ENCODE measurements at regions not wholly inside any gene's neighbourhood (a gene's known extent, or its start where the extent isn't known, plus 50 kb on each side); places are given as distances from the start of the nearest gene placed in this dataset.
A peak's percentile ranks its signal among the peaks of the same experiment; 100 is the strongest.

- peak; percentile 26; the same call in 1 of the 2 replicates for TF ChIP-seq GLIS2 (tag by site-specific recombination; IDR thresholded peaks at IDR 0.05)
- TF ChIP-seq ZNF223 (tag by site-specific recombination; IDR thresholded peaks at IDR 0.05) = no peak
- TF ChIP-seq GLIS1 (tag by site-specific recombination; IDR thresholded peaks at IDR 0.05) = peak; percentile 74
- no peak for TF ChIP-seq ZNF202 (tag by site-specific recombination; IDR thresholded peaks at IDR 0.05; ENCODE audit: borderline replicate concordance)
- no peak for TF ChIP-seq ZNF26 (tag by site-specific recombination; IDR thresholded peaks at IDR 0.05)
- no peak for TF ChIP-seq ZNF335 (tag by site-specific recombination; conservative IDR thresholded peaks at IDR 0.05)
- no peak for TF ChIP-seq ZNF654 (tag by site-specific recombination; IDR thresholded peaks at IDR 0.05; ENCODE audit: low read depth)
- POLR2A ChIA-PET = no interaction called here
- Histone ChIP-seq H3K4me3 (ENCODE audit: low read depth, low read length) (no peak overlapping the region), H3K36me3 (ENCODE audit: control insufficient read depth in 2 of 2, insufficient read depth in 1 of 2, low read length in 2 of 2) (no peaks in the 10 kb centered on the region), H3K9me3 (ENCODE audit: control insufficient read depth, insufficient read depth, low read depth, low read length) (no peaks in the 10 kb centered on the region), H3K4me1 (ENCODE audit: control insufficient read depth, insufficient read depth, low read length) (no peaks in the 10 kb centered on the region), H3K27ac (ENCODE audit: extremely low read depth, low read depth, low read length) (no peak overlapping the region)
- CTCF ChIA-PET = interaction anchor here (0.6 to 1.4 kb wide), 2 partner anchors 13 to 26 kb away, joined by 3 read pairs; no protein-coding TSS in a partner anchor
Measured at GRCh38 chr10:11397077-11397965, 214.1 kb downstream of the USP6NL start.

GRCh38 chr10:11396311-11396955, 215.0 kb downstream of the USP6NL start:
- no peaks in the 10 kb centered on the region for H3K4me1 ChIP-seq (ENCODE audit: control insufficient read depth, insufficient read depth, low read length)
- no peaks in the 10 kb centered on the region for H3K36me3 ChIP-seq (ENCODE audit: control insufficient read depth in 2 of 2, insufficient read depth in 1 of 2, low read length in 2 of 2)
- no peaks in the 10 kb centered on the region for H3K9me3 ChIP-seq (ENCODE audit: control insufficient read depth, insufficient read depth, low read depth, low read length)
- ChIA-PET POLR2A (no interaction called here), CTCF (interaction anchor here (0.6 to 0.8 kb wide), 2 partner anchors 14 to 21 kb away, joined by 3 read pairs; no protein-coding TSS in a partner anchor)
- TF ChIP-seq ZNF561 (tag by site-specific recombination; IDR thresholded peaks at IDR 0.05; ENCODE audit: borderline replicate concordance) (no peak), ZIC2 (tag by site-specific recombination; IDR thresholded peaks at IDR 0.05) (no peak)
- H3K4me3 ChIP-seq (ENCODE audit: low read depth, low read length) = no peak overlapping the region
- H3K27ac ChIP-seq (ENCODE audit: extremely low read depth, low read depth, low read length) = no peak overlapping the region

GRCh38 chr10:11395581-11396310, 215.7 kb downstream of the USP6NL start:
- Histone ChIP-seq H3K27ac (ENCODE audit: extremely low read depth, low read depth, low read length) (no peak overlapping the region), H3K9me3 (ENCODE audit: control insufficient read depth, insufficient read depth, low read depth, low read length) (no peaks in the 10 kb centered on the region), H3K4me3 (ENCODE audit: low read depth, low read length) (no peak overlapping the region), H3K36me3 (ENCODE audit: control insufficient read depth in 2 of 2, insufficient read depth in 1 of 2, low read length in 2 of 2) (no peaks in the 10 kb centered on the region), H3K4me1 (ENCODE audit: control insufficient read depth, insufficient read depth, low read length) (no peaks in the 10 kb centered on the region)
- ChIA-PET CTCF (interaction anchor here (0.5 to 0.8 kb wide), 2 partner anchors 13 to 22 kb away, joined by 3 read pairs; no protein-coding TSS in a partner anchor), POLR2A (no interaction called here)
- no peak for TF ChIP-seq ZNF623 (tag by site-specific recombination; IDR thresholded peaks at IDR 0.05)
- TF ChIP-seq ZBTB44 (tag by site-specific recombination; IDR thresholded peaks at IDR 0.05) = no peak
- no peak for TF ChIP-seq ZNF624 (tag by site-specific recombination; IDR thresholded peaks at IDR 0.05)
- no peak for TF ChIP-seq KLF16 (tag by site-specific recombination; IDR thresholded peaks at IDR 0.05)
- TF ChIP-seq ZNF184 (tag by site-specific recombination; IDR thresholded peaks at IDR 0.05) = no peak
- no peak for TF ChIP-seq ZNF426 (tag by site-specific recombination; IDR thresholded peaks at IDR 0.05)
- no peak for TF ChIP-seq ZNF202 (tag by site-specific recombination; IDR thresholded peaks at IDR 0.05; ENCODE audit: borderline replicate concordance)
- TF ChIP-seq ZXDB (tag by site-specific recombination; IDR thresholded peaks at IDR 0.05) = no peak
- no peak for TF ChIP-seq TSHZ1 (tag by site-specific recombination; IDR thresholded peaks at IDR 0.05; ENCODE audit: borderline replicate concordance)

Measured in HEK293 (cell line).